ENCODE measurements at regions not wholly inside any gene's neighbourhood (a gene's known extent, or its start where the extent isn't known, plus 50 kb on each side); places are given as distances from the start of the nearest gene placed in this dataset.

DNA sequence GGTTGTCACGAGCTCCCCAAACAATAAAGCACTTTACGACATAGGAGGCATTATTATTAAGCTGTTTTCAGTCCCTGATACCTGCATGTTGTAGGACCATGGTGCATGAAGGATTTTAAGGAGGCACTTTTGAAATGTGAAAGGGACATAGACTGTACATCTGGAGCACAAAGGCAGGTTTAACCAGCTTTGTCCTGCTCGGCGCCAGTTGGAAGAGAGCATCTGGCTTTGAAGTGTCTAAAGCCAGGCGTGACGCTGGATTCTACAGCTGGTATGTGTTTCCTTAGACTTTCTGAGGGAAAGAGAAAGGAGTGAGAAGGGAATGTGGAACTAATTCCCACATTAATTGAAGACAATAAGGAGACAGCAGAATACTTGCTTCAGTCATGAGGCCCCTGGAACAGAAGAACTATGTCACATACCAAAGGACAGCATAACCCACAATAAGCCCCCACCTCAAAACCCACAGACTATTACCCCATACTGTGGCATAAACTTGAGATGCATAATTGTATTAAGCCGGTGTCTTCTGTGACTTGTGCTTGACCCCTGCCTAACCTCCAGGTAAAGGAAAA is 381.0 kb upstream of the MEX3C start:
- no TSS peak for BruUV-seq (replicated peaks)
- in situ Hi-C loops (cut with MboI) = no loop called here
- FAIRE-seq (no peak), ATAC-seq (no peak), DNase-seq (ENCODE audit: extremely low read depth in 1 of 4, low spot score in 3 of 4) (no peak)
- 1% methylated on average over 7 of the region's 7 CpGs for WGBS (ENCODE audit: insufficient coverage, low coverage, missing lambda C conversion rate)
- Histone ChIP-seq H3K4me3 (no peak overlapping the region), H3K36me3 (ENCODE audit: control insufficient read depth, insufficient read depth, low read length) (no peaks in the 10 kb centered on the region), H3K9ac (ENCODE audit: insufficient read depth in 1 of 2, low read depth in 2 of 2, low read length in 2 of 2) (no peak overlapping the region), H2AFZ (ENCODE audit: low read depth, low read length) (no peak overlapping the region), H3K79me2 (ENCODE audit: control insufficient read depth, insufficient read depth, low read length) (no peaks in the 10 kb centered on the region), H3K27ac (ENCODE audit: extremely low read depth, low read depth, low read length) (no peak overlapping the region), H3K4me1 (replicated peaks in 1 of 2; ENCODE audit: control insufficient read depth in 2 of 2, insufficient read depth in 2 of 2, low read length in 2 of 2) (no peaks in the 10 kb centered on the region), H3K9me3 (replicated peaks; ENCODE audit: control insufficient read depth, insufficient read depth, low read depth, low read length) (no peaks in the 10 kb centered on the region), H3K9me1 (ENCODE audit: control insufficient read depth, insufficient read depth, low read length) (no peaks in the 10 kb centered on the region), H3K4me2 (ENCODE audit: insufficient read depth, low read length) (no peak overlapping the region), H4K20me1 (replicated peaks; ENCODE audit: control insufficient read depth, insufficient read depth, low read length) (no peaks in the 10 kb centered on the region), H3K27me3 (ENCODE audit: control insufficient read depth in 2 of 2, insufficient read depth in 2 of 2, low read length in 2 of 2) (no peaks in the 10 kb centered on the region)
- intact Hi-C loops (cut with micrococcal nuclease) = no loop called here
- ChIA-PET CTCF (ENCODE audit: low intra/inter-chr PET ratio) (no interaction called here), POLR2A (no interaction called here)
- TF ChIP-seq MGA (IDR thresholded peaks at IDR 0.05) = no peak

All from K562 (cell line).